ENCODE measurements at regions not wholly inside any gene's neighbourhood (a gene's known extent, or its start where the extent isn't known, plus 50 kb on each side); places are given as distances from the start of the nearest gene placed in this dataset.
"Not testable (repeated sequence)": the region's sequence is repeated elsewhere in the genome, so short reads cannot be mapped to it uniquely, and the experiment has no call there.

- no peaks in the 10 kb centered on the region for H3K9me3 ChIP-seq
- no peaks in the 10 kb centered on the region for H3K36me3 ChIP-seq
- H3K27me3 ChIP-seq = no peaks in the 10 kb centered on the region
- DNase-seq (ENCODE audit: low spot score in 2 of 2) = peak in 1 of 2 donors; percentile 25
- intact Hi-C loops (cut with DNase I) = no loop called here
- H3K4me3 ChIP-seq = no peak overlapping the region
- no peak for TF ChIP-seq CTCF (IDR thresholded peaks at IDR 0.05)
- H3K27ac ChIP-seq = no peak overlapping the region
- no peaks in the 10 kb centered on the region for H3K4me1 ChIP-seq
Measured at GRCh38 chr12:131192951-131193350, 239.2 kb downstream of the ADGRD1 start.

- intact Hi-C loops (cut with DNase I) = no loop called here
Measured at GRCh38 chr12:131194166-131194565, 240.5 kb downstream of the ADGRD1 start.

GRCh38 chr12:131195796-131196195 is 242.1 kb downstream of the ADGRD1 start:
- TF ChIP-seq CTCF (IDR thresholded peaks at IDR 0.05) = no peak
- no peaks in the 10 kb centered on the region for H3K4me1 ChIP-seq
- no peaks in the 10 kb centered on the region for H3K27me3 ChIP-seq
- no peak overlapping the region for H3K4me3 ChIP-seq
- no peaks in the 10 kb centered on the region for H3K9me3 ChIP-seq
- intact Hi-C loops (cut with DNase I) = no loop called here
- H3K27ac ChIP-seq = no peak overlapping the region
- DNase-seq (ENCODE audit: low spot score in 2 of 2) = peak in 1 of 2 donors; percentile 40
- H3K36me3 ChIP-seq = no peaks in the 10 kb centered on the region

More at GRCh38 chr12:131194166-131194565, 240.5 kb downstream of the ADGRD1 start:
- Histone ChIP-seq H3K4me1 (no peaks in the 10 kb centered on the region), H3K36me3 (no peaks in the 10 kb centered on the region), H3K27me3 (no peaks in the 10 kb centered on the region), H3K9me3 (no peaks in the 10 kb centered on the region), H3K27ac (no peak overlapping the region), H3K4me3 (no peak overlapping the region)
- no peak for TF ChIP-seq CTCF (IDR thresholded peaks at IDR 0.05)
- no peak for DNase-seq (ENCODE audit: low spot score in 2 of 2)

- no peaks in the 10 kb centered on the region for H3K4me1 ChIP-seq
- H3K27me3 ChIP-seq = no peaks in the 10 kb centered on the region
- H3K27ac ChIP-seq = no peak overlapping the region
- no peaks in the 10 kb centered on the region for H3K36me3 ChIP-seq
- no peaks in the 10 kb centered on the region for H3K9me3 ChIP-seq
- DNase-seq (ENCODE audit: low spot score in 2 of 2) = peak in 1 of 2 donors; percentile 44
- intact Hi-C loops (cut with DNase I) = no loop called here
- no peak overlapping the region for H3K4me3 ChIP-seq
- no peak for TF ChIP-seq CTCF (IDR thresholded peaks at IDR 0.05)
Measured at GRCh38 chr12:131196220-131196619, 242.5 kb downstream of the ADGRD1 start.

- no peaks in the 10 kb centered on the region for H3K36me3 ChIP-seq
- intact Hi-C loops (cut with DNase I) = no loop called here
- H3K27ac ChIP-seq = no peak overlapping the region
- H3K4me1 ChIP-seq = no peaks in the 10 kb centered on the region
- no peaks in the 10 kb centered on the region for H3K27me3 ChIP-seq
- no peak overlapping the region for H3K4me3 ChIP-seq
- peak in 1 of 2 donors; percentile 19 for DNase-seq (ENCODE audit: low spot score in 2 of 2)
- no peaks in the 10 kb centered on the region for H3K9me3 ChIP-seq
- TF ChIP-seq CTCF (IDR thresholded peaks at IDR 0.05) = no peak
Measured at GRCh38 chr12:131197490-131197889, 243.8 kb downstream of the ADGRD1 start.

- intact Hi-C loops (cut with DNase I) = no loop called here
- no peak overlapping the region for H3K4me3 ChIP-seq
- H3K4me1 ChIP-seq = no peaks in the 10 kb centered on the region
- TF ChIP-seq CTCF (IDR thresholded peaks at IDR 0.05) = no peak
- H3K9me3 ChIP-seq = no peaks in the 10 kb centered on the region
- no peak for DNase-seq (ENCODE audit: low spot score in 2 of 2)
- H3K27ac ChIP-seq = no peak overlapping the region
- H3K27me3 ChIP-seq = no peaks in the 10 kb centered on the region
- H3K36me3 ChIP-seq = no peaks in the 10 kb centered on the region
Measured at GRCh38 chr12:131199221-131199620, 245.5 kb downstream of the ADGRD1 start.

GRCh38 chr12:131201912-131202311 is 248.2 kb downstream of the ADGRD1 start:
- H3K27ac ChIP-seq; intact Hi-C loops (cut with DNase I); H3K4me3 ChIP-seq; H3K27me3 ChIP-seq; H3K9me3 ChIP-seq; H3K4me1 ChIP-seq; H3K36me3 ChIP-seq; DNase-seq (ENCODE audit: low spot score in 2 of 2): not testable (repeated sequence)

Measured in ascending aorta (tissue), 2 donors.